GM23338 (cell line): ENCODE measurements at regions not wholly inside any gene's neighbourhood (a gene's known extent, or its start where the extent isn't known, plus 50 kb on each side); places are given as distances from the start of the nearest gene placed in this dataset.

Experiments used
- CTCF ChIP-seq, 2 experiments: fragments of 200-600 bp in 1 of 2; sonication (generic) in 1 of 2; conservative IDR thresholded peaks; 2 replicates each; pipeline versions ENCODE4 v1.5.1 to v1.6.1; 2016 to 2017; ENCODE audit warnings: antibody characterized with exemption in 2 of 2, low read depth in 2 of 2, mild to moderate bottlenecking in 2 of 2, moderate library complexity in 1 of 2
- EZH2 ChIP-seq: fragments of 200-600 bp; sonication (generic); IDR thresholded peaks from one replicate; pipeline ENCODE4 v1.8.0; 2017; ENCODE audit warnings: antibody characterized with exemption, mild to moderate bottlenecking, low read depth; ENCODE audit not compliant: unreplicated experiment
- POLR2AphosphoS5 ChIP-seq: IDR thresholded peaks from 2 replicates; pipeline ENCODE4 v1.6.1; 2016; ENCODE audit warnings: antibody characterized with exemption, low read depth

GRCh38 chr1:177573901-177574300 is 396.0 kb downstream of the SEC16B start:
- TF ChIP-seq POLR2AphosphoS5 (no peak), CTCF (conservative IDR thresholded peaks at IDR 0.05; ENCODE audit: low read depth in 2 of 2) (no peak), EZH2 (no peak)
